Spleen (tissue), 11 donors: ENCODE measurements at regions not wholly inside any gene's neighbourhood (a gene's known extent, or its start where the extent isn't known, plus 50 kb on each side); places are given as distances from the start of the nearest gene placed in this dataset.

Source experiments
- DNase-seq: peaks from one replicate; pipeline ENCODE4 v3.0.0-alpha.2; 2020
- H3K27ac ChIP-seq, 8 donors: fragments of 200-600 bp; sonication (generic) in 7 of 8; 1 replicate in 4 of 8; 2 replicates in 4 of 8; pipeline versions ENCODE4 v1.5.0 to v1.8.0; 2016 to 2021; ENCODE audit warnings: inconsistent platforms in 4 of 8, mild to moderate bottlenecking in 4 of 8, moderate library complexity in 1 of 8
- H3K27me3 ChIP-seq, 7 donors: fragments of 200-600 bp; sonication (generic) in 6 of 7; replicated peaks in 1 of 7; 1 replicate in 4 of 7; 2 replicates in 3 of 7; pipeline versions ENCODE4 v1.5.0 to v1.8.0; 2016 to 2021; ENCODE audit warnings: inconsistent platforms in 3 of 7, mild to moderate bottlenecking in 1 of 7
- H3K36me3 ChIP-seq, 6 donors: fragments of 200-600 bp; sonication (generic) in 5 of 6; 1 replicate in 4 of 6; 2 replicates in 2 of 6; pipeline versions ENCODE4 v1.5.0 to v1.8.0; 2016 to 2021; ENCODE audit warnings: inconsistent platforms in 2 of 6
- H3K4me1 ChIP-seq, 6 donors: fragments of 200-600 bp; sonication (generic) in 5 of 6; 1 replicate in 3 of 6; 2 replicates in 3 of 6; pipeline versions ENCODE4 v1.5.0 to v1.8.0; 2016 to 2021; ENCODE audit warnings: inconsistent platforms in 3 of 6
- H3K4me3 ChIP-seq, 8 donors: fragments of 200-600 bp; sonication (generic) in 7 of 8; 1 replicate in 4 of 8; 2 replicates in 4 of 8; pipeline versions ENCODE4 v1.5.0 to v1.8.0; 2016 to 2021; ENCODE audit warnings: inconsistent platforms in 4 of 8, mild to moderate bottlenecking in 4 of 8, moderate library complexity in 2 of 8
- H3K9me3 ChIP-seq, 8 donors: fragments of 200-600 bp; sonication (generic) in 7 of 8; 1 replicate in 4 of 8; 2 replicates in 4 of 8; pipeline versions ENCODE4 v1.5.0 to v1.8.0; 2016 to 2021; ENCODE audit warnings: inconsistent platforms in 4 of 8
- POLR2A ChIP-seq, 3 donors: fragments of 450-650 bp; IDR thresholded peaks; one replicate each; pipeline ENCODE4 v1.5.1; 2017; ENCODE audit warnings: antibody characterized with exemption in 3 of 3, mild to moderate bottlenecking in 1 of 3
- POLR2AphosphoS5 ChIP-seq, 3 donors: sonication (generic); formaldehyde crosslinking; IDR thresholded peaks; one replicate each; pipeline ENCODE4 v1.5.1; 2017; ENCODE audit warnings: antibody characterized with exemption in 3 of 3
- WGBS, 5 donors: extraction: QIAGEN DNeasy Blood & Tissue Kit in 3 of 5; methylation state at CpG; one replicate each; pipeline versions ENCODE4 v1.1.5 to v1.1.7; 2013 to 2018; 5-methylcytosine and 5-hydroxymethylcytosine counted together
- intact Hi-C: fragments of 100-400 bp; cut with DNase I; formaldehyde crosslinking; loops from one replicate; pipeline ENCODE4 v1.15.0; 2023; ENCODE audit warnings: low total_unique reads
- TF ChIP-seq, protein P1 (sequence below), 11 experiments: fragments of 200-600 bp in 7 of 11; fragments of 450-650 bp in 4 of 11; sonication (generic) in 4 of 11; IDR thresholded peaks in 8 of 11; conservative IDR thresholded peaks in 3 of 11; 1 replicate in 7 of 11; 2 replicates in 4 of 11; pipeline versions ENCODE4 v1.4.0 to v1.8.0; 2016 to 2021; ENCODE audit warnings: antibody characterized with exemption in 11 of 11, inconsistent platforms in 4 of 11, mild to moderate bottlenecking in 1 of 11
- donor health status: healthy with polysubstance abuse.
- donor health status: DM: no; HTN: no; CAD: no; lungs with moderate emphysema.
- donor health status: DM: no; HTN: no; CAD: no.
- donor health status: Bipolar disorder and iron deficiency.
- donor health status: healthy.
- donor health status: DM: no; HTN: no; CAD: no.
- donor health status: DM: yes; HTN: yes; CAD: no.

DNA sequence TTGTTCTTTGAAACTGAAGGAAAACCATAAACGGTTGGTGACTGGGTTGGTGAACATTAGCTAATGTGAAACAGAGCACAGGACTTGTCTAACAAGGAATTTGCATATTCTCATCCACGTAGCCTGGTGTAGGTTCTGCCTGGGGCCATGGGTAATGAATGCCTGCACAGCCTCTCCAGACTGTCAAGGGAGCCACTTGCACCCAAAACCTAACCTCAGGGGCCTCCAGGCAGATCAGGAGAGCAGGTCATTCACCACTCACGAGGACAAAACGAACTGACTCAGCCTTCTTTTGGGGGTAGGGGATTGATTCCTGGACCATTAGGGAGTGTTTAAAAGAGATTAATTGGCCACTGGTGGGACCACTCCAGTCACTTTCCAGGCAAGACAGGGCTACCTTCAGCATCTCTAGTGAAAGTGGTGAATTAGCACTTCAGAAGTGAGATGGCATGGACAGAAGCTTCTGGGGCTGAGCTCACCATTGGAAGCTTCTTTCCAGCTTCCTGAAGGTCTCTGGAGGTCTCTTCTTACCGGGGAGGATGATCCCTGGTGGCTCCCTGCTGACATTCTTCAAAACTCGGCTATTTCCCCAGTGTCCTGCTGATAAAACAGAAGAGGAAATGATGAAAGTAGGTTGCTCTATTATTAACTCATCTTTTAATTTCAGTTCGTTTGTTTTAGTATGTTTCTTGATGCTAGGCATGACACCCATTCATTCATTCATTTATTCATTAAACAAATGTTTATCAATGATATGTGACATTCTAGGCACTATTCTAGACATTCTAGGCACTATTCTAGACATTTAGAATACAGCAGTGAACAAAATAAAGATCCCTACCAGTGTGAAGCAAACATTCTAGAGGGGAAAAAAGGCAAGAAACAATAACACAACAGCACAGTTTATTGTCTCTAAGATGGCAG lies 104.5 kb upstream of the LNX1 start:
- Histone ChIP-seq H3K27ac (no peak overlapping the region), H3K9me3 (no peaks in the 10 kb centered on the region), H3K36me3 (no peaks in the 10 kb centered on the region), H3K4me3 (no peak overlapping the region), H3K4me1 (no peaks in the 10 kb centered on the region), H3K27me3 (no peaks in the 10 kb centered on the region)
- DNase-seq, result no peak
- 38 to 57% (median 50%) methylated on average over 5 to 7 of the region's 7 CpGs for WGBS, 5 donors
- TF ChIP-seq POLR2A (IDR thresholded peaks at IDR 0.05), result no peak
- intact Hi-C loops, result no loop called here

DNA sequence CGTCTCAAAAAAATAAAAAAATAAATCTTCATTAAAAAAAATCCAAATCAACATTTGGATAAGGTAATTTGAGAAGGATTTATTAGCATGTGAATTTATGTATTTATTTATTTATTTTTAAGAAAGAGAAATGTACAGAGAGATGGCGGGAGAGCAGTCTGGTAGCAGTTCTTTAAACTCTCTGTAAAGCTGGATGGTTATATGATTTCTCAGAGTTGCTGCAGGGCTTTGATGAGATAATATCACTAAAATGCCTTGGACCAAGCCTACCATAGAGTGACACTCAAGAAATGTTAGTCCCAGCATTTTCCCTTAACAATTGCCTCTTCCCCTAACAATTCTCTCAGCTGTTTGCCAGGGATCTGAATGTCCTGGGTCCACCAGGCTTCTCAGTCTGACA lies 103.4 kb upstream of the LNX1 start:
- TF ChIP-seq POLR2AphosphoS5 (IDR thresholded peaks at IDR 0.05) (no peak), POLR2A (IDR thresholded peaks at IDR 0.05) (no peak)
- TF ChIP-seq, protein P1, sequence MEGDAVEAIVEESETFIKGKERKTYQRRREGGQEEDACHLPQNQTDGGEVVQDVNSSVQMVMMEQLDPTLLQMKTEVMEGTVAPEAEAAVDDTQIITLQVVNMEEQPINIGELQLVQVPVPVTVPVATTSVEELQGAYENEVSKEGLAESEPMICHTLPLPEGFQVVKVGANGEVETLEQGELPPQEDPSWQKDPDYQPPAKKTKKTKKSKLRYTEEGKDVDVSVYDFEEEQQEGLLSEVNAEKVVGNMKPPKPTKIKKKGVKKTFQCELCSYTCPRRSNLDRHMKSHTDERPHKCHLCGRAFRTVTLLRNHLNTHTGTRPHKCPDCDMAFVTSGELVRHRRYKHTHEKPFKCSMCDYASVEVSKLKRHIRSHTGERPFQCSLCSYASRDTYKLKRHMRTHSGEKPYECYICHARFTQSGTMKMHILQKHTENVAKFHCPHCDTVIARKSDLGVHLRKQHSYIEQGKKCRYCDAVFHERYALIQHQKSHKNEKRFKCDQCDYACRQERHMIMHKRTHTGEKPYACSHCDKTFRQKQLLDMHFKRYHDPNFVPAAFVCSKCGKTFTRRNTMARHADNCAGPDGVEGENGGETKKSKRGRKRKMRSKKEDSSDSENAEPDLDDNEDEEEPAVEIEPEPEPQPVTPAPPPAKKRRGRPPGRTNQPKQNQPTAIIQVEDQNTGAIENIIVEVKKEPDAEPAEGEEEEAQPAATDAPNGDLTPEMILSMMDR (IDR thresholded peaks at IDR 0.05 in 8 of 11, conservative IDR thresholded peaks at IDR 0.05 in 3 of 11), result no peak
- intact Hi-C loops, result no loop called here
- H3K4me3 ChIP-seq, result no peak overlapping the region
- WGBS, 5 donors, result 93 to 99% (median 96%) methylated on average over 2 of the region's 2 CpGs
- no peaks in the 10 kb centered on the region for H3K27me3 ChIP-seq
- H3K27ac ChIP-seq, result no peak overlapping the region
- no peaks in the 10 kb centered on the region for H3K9me3 ChIP-seq
- no peak for DNase-seq
- H3K36me3 ChIP-seq, result no peaks in the 10 kb centered on the region
- H3K4me1 ChIP-seq, result no peaks in the 10 kb centered on the region

DNA sequence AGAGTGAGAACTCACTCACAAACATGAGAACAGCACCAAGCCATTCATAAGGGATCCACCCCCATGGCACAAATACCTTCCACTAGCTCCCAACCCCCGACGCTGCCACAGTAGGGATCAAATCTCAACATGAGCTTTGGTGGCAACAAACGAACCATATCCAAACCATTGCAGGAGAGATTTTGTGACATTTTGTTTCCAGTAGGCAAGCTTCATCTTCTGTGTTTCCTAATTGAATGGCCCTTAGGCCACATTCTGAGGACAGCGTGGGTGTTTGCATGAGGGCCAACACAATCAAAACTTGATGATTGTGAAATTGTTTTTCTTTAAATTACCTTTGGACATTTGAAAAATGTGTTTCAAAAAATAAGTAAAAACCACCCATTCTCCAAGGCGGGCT lies 102.6 kb upstream of the LNX1 start:
- H3K27ac ChIP-seq, result no peak overlapping the region
- WGBS, 5 donors, result 87 to 93% (median 92%) methylated on average over 5 of the region's 5 CpGs
- no peaks in the 10 kb centered on the region for H3K9me3 ChIP-seq
- H3K4me3 ChIP-seq, result no peak overlapping the region
- no peaks in the 10 kb centered on the region for H3K27me3 ChIP-seq
- no peaks in the 10 kb centered on the region for H3K36me3 ChIP-seq
- no peak for DNase-seq
- no peak for TF ChIP-seq POLR2A (IDR thresholded peaks at IDR 0.05)
- TF ChIP-seq, protein P1 (IDR thresholded peaks at IDR 0.05 in 8 of 11, conservative IDR thresholded peaks at IDR 0.05 in 3 of 11), result no peak
- no peak for TF ChIP-seq POLR2AphosphoS5 (IDR thresholded peaks at IDR 0.05)
- intact Hi-C loops, result no loop called here
- H3K4me1 ChIP-seq, result no peaks in the 10 kb centered on the region

DNA sequence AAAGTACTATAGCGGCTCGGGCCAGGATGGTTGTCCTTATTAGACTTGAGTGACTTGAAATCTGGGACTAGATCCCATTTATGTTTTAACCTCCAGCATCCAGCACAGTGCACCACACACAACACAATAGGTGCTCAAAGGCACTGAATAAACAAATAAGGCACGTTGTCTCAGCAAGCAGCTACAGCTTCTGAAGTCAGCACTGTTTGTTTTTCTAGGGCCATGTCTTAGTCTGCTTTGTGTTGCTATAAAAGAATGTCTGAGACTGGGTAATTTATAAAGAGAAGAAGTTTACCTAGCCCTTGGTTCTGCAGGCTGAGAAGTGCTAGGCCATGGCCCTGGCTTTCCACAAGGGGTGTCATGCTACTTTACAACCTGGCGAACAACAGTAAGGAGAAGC lies 102.1 kb upstream of the LNX1 start:
- TF ChIP-seq, protein P1 (IDR thresholded peaks at IDR 0.05 in 8 of 11, conservative IDR thresholded peaks at IDR 0.05 in 3 of 11), result no peak
- TF ChIP-seq POLR2AphosphoS5 (IDR thresholded peaks at IDR 0.05), result no peak
- no peak for TF ChIP-seq POLR2A (IDR thresholded peaks at IDR 0.05)
- DNase-seq, result no peak
- H3K4me3 ChIP-seq, result no peak overlapping the region
- no peaks in the 10 kb centered on the region for H3K9me3 ChIP-seq
- H3K27ac ChIP-seq, result no peak overlapping the region
- H3K27me3 ChIP-seq, result no peaks in the 10 kb centered on the region
- H3K36me3 ChIP-seq, result no peaks in the 10 kb centered on the region
- intact Hi-C loops, result no loop called here
- WGBS, 5 donors, result 89 to 98% (median 93%) methylated on average over 4 of the region's 4 CpGs
- H3K4me1 ChIP-seq, result no peaks in the 10 kb centered on the region
